ENCODE measurements at regions not wholly inside any gene's neighbourhood (a gene's known extent, or its start where the extent isn't known, plus 50 kb on each side); places are given as distances from the start of the nearest gene placed in this dataset.

- in situ Hi-C loops (cut with HindIII; ENCODE audit: low pct_unique_long_range_greater_than_20kb, low sequenced_read_pairs): no loop called here
- DNase-seq (ENCODE audit: low read depth): no peak
Observed at GRCh38 chr20:46835418-46835817, 59.2 kb upstream of the EYA2 start.

GRCh38 chr20:46837083-46837482 lies 57.6 kb upstream of the EYA2 start:
- in situ Hi-C loops (cut with HindIII; ENCODE audit: low pct_unique_long_range_greater_than_20kb, low sequenced_read_pairs): no loop called here
- DNase-seq (ENCODE audit: low read depth): no peak

GRCh38 chr20:46838011-46838410 lies 56.6 kb upstream of the EYA2 start:
- in situ Hi-C loops (cut with HindIII; ENCODE audit: low pct_unique_long_range_greater_than_20kb, low sequenced_read_pairs): no loop called here
- no peak for DNase-seq (ENCODE audit: low read depth)

GRCh38 chr20:46840054-46840729 lies 54.5 kb upstream of the EYA2 start:
- in situ Hi-C loops (cut with HindIII; ENCODE audit: low pct_unique_long_range_greater_than_20kb, low sequenced_read_pairs): no loop called here
- no peak for DNase-seq (ENCODE audit: low read depth)

Data from Caki2 (cell line).